GM21786 (cell line): ENCODE measurements at regions not wholly inside any gene's neighbourhood (a gene's known extent, or its start where the extent isn't known, plus 50 kb on each side); places are given as distances from the start of the nearest gene placed in this dataset.

Experiments
- ATAC-seq: cut with Tn5 transposase; IDR thresholded peaks from one replicate; pipeline ENCODE4 v1.9.1; 2021; ENCODE audit not compliant: unreplicated experiment

- ATAC-seq: no peak
These were observed 488.5 kb upstream of the ANKRD30A start for GRCh38 chr10:36636879-36637278.

GRCh38 chr10:36636285-36636839 lies 489.0 kb upstream of the ANKRD30A start:
- no peak for ATAC-seq

DNA sequence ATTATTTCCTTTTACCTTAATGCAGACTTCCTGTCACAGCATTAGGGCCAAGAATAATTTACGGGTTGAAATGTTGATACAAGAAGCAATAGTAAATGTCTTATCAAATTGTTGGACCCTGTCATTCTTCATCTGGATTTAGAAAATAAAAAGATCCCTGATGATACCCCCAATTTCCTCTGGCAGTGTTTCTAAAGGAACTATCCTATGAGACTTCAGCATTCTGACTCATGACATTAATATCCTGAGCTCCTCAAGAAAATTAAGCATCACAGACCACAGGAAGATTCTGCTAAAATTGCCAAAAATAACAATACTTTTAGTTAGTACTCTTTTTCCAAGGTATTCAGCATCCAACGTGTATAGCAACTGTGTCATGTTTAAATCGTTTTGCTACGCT lies 490.5 kb upstream of the ANKRD30A start:
- no peak for ATAC-seq

DNA sequence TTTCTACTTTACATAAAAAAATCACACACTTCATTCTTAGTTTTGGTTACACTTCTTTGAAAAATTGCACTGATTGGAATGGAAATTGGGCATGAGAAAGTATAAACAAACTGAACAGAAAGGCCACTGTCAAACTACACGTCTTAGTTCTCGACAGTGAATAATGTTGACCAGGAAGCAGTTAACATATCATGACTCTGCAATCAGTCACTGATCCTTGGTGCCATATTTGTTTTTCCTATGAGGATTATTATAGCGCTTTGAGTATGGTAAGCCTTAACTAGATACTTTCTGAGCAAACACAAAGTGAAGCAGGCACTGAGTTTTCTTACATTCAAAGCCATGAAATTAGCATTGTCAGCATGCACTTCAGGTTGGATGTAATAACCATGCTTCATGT lies 495.1 kb upstream of the ANKRD30A start:
- no peak for ATAC-seq

- no peak for ATAC-seq
These were observed 495.9 kb upstream of the ANKRD30A start for GRCh38 chr10:36629476-36629875.

- no peak for ATAC-seq
These were observed 500.8 kb upstream of the ANKRD30A start for GRCh38 chr10:36624551-36625100.

DNA sequence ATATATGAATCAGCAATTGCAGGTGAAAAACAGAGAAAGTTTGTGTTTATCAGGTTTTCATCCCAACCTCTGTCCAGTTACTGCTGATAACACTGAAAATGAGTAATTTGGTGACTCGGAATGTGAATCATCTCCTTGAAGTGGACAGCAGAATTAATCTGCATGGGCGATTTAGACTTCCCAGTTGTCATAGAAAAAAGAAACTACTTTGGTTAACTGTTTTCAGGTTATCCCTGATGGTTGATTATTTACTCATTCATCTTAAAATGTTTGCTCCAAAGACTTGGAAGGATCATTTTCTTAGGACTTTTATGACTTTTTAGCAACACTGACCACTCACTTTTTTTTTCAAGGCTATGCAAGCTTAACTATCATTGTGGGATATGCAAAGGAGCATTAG lies 504.1 kb upstream of the ANKRD30A start:
- ATAC-seq: no peak

DNA sequence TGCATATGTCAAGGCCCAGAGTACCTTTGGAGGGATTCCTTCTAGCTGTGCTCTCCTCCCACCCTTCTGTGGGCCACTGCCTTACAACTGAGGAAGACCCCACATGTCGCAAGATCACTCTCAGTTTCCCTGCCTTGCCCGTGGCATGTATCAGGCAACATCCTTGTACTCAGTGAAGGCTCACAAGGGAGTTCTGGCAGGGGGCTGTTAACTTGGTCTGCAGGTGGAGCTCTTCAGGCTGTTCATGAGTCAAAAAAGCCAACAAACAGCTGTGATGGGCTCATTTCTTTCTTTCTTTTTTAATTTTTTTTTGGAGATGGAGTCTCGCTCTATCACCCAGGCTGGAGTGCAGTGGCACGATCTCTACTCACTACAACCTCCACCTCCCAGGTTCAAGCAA lies 513.0 kb upstream of the ANKRD30A start:
- ATAC-seq: no peak

DNA sequence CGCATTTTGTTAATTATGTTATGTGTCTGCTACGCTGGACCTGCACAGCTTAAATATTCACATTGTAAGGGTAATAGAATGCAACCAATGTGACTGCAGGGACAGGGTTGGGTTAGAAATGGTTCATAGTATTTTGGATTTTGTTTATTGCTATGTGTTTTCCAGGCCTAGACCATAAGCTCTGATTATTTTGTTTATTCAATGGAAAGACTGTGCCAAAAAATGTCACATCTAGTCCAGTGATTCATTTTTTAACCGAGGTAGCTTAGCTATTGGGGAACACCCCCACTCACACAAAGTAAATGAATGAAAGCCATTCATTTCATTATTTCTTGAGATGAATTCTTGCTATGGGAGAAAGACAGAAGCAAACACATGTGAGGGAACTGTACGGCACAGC lies 516.5 kb upstream of the ANKRD30A start:
- ATAC-seq: no peak

DNA sequence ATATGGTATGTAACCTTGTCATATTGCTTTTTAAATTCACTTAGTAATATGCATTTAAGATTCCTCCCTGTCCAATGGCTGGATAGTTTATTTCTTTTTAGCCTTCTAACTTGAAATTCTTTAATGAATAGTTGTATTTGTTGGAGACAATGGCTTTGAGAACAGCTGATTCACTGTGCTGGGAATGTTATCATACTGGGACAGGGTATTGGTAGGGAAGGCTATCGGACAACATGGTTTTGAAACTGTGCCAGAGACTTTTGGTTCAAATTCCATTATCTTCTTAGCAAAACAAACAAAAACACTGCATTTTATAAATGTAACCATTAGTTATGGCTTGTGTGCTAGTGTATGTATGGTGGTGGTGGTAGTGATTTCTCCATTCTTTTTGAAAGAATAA lies 517.1 kb upstream of the ANKRD30A start:
- no peak for ATAC-seq

DNA sequence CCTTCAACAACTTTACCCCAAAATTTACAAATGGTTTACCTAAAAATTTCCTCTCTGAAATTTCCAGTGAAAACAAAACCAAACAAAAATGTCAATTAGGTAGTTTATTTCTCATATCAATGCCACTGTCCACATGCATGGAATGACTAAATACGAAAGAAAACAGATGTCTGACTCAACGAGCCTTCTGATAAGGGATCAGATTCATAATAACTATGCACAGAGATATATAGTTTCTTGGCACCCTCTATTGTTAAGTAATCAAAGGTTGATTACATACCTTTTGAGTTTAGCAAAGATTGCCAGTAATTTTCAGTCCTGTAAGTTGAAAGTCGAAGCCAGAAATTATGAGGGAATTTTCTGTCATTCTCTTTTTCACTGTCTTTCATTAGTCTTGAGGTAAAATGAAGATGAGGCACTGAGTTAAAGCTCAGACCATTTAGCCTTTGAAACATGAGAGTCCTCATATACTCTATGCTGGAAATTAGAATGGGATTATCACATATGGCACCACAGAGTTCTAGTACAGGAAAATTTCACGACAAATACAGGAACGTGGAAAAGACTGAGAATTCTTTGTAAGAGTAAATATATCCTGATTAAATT lies 519.1 kb upstream of the ANKRD30A start:
- ATAC-seq: no peak

DNA sequence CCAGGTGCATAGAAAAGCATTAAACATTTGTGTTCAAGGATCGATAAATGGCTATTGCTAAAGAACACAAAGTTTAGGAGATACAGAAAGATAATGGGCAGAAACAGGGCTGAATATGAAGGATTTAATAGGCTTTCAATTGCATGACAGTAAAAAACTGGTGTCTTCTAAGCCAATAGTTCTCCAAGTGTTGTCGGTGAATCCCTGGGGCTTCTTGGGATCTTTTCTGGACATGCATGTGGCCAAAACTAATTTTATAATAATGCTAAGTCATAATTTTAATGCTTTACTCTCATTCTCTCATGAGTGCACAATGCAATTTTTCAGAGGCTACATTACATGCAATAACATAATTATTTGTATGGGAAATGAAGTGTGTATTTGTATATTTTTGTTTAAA lies 521.1 kb upstream of the ANKRD30A start:
- ATAC-seq: no peak

DNA sequence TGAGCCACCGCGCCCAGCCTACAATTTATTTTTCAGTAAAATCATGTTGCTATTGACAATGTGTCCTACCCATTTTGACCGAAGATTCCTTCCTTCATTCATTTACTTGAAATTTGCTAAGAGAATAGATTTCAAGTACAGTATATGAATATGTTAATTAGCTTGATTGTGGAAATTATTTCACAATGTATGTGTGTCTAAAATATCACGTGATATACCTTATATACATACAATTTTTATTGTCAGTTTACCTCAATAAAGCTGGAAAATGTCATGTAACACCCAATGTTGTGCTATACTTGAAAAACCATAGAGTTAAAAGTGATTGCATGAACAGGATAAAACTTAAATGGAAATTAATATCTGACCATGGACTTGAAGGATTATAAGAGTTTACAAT lies 521.7 kb upstream of the ANKRD30A start:
- ATAC-seq: no peak

- no peak for ATAC-seq
These were observed 523.0 kb upstream of the ANKRD30A start for GRCh38 chr10:36602374-36602773.

DNA sequence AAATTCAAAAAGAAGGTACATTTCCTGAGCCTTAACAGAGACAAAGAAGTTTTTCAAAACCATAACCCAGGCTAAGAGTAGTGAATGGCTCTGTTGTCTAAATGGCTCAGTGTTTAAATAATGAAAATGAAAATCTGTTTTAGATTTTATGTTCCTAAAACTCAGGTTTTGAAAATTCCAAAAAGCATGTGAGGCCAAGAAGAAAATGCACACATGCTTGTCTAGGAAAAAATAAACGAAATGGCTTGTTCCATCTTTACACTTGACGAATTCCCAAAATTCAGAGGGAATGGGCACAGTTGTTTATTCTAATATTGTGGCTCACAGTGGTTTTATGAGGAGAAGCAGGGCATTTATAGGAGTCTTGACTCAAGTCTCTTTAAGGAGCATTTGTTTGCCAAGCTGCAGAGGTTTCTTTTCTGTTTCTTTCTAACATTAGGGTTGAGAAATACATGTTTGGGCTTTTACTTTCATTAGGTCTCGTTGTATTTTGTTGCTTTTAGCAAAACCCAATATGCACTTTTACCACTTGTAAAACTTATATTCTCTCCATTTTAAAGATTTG lies 527.6 kb upstream of the ANKRD30A start:
- ATAC-seq: no peak

GRCh38 chr10:36592964-36593363 lies 532.4 kb upstream of the ANKRD30A start:
- no peak for ATAC-seq

DNA sequence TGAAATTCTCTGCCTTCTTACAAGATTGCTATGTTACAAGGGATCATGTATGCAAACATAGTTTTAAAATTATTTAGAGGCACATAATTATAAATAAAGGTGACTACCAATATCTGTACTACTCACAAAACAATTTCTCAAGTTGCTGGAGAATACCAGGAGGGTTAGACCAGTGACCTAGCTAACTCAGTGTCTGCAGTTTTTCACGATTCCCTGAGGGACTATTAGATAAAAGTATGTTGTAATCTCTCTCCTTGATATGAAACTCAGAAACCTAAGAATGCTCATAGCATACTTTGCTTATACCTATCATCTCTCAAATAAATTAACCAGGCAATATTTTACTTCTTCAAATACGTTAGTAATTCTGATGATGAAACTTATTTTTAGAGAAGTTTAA lies 534.0 kb upstream of the ANKRD30A start:
- no peak for ATAC-seq

- no peak for ATAC-seq
These were observed 541.7 kb upstream of the ANKRD30A start for GRCh38 chr10:36583690-36584089.

DNA sequence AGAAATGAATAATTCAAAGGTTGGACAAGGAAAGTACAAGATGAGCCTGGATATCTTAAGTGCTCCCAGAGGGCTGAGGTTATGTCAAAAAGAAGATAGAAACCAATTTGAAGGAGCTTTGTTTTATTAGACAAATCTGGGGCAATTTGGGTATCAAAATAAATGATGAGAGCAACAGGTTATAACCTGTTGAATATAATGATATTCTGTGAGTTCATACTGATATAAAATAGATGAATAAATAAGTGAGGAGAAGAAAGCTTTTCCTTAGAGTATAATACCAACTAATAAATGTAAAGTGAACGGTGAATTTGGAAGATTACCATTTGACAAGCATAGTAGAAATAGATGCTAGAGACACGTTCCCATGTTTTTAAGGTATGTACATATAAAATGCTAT lies 544.2 kb upstream of the ANKRD30A start:
- no peak for ATAC-seq

DNA sequence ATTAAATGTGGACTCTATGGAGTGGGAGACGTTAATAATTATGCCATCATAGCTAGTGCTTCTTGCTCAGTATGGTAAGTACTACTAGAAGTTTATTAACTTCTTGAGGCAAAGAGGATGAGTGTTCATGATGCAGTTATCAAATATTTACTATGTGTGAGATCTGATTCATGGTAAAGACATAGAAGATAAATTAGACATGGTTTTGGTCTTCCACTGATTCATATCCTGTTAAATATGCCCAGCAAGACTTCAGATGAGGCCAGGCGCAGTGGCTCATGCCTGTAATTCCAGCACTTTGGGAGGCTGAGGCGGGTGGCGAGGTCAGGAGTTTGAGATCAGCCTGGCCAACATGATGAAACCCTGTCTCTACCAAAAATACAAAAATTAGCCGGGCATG lies 547.1 kb upstream of the ANKRD30A start:
- ATAC-seq: no peak

DNA sequence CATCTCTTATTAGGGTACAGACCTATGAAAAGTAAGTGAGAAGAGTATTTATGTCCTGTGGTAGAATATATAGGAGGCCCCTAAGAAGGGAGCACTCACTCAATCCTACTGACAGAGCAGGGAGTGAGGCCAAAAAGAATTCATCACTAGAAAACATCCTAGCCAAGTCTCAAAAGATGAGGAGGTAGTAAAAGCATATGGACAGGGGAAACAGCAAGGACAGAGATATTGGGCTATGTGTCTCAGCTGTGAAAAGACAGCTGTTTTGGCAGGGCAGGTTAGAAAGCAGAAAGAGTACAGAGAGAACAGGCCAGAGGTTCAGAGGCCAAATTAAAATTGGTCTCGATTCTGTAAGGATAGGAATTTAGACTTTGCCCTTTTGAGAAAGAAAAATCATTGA lies 548.3 kb upstream of the ANKRD30A start:
- no peak for ATAC-seq

DNA sequence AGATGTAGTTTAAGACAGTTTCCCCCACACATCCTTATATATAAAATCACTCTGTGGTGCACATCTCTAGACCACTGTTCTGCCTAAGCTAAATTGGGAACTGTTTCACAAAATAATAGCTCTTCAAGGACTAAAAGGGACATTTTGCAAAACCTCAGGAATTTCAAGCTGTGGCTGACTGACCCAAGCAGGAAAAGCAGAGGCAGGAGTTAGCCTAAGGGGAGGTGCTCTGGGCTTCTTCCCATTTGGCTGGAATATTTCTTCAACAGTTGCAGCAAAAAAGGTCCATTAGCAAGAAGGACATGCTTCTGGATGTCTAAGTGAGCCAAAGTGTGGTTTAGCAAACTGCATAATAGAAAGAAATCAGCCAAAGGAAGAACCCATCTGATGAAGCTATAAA lies 551.2 kb upstream of the ANKRD30A start:
- ATAC-seq: no peak

- no peak for ATAC-seq
These were observed 552.2 kb upstream of the ANKRD30A start for GRCh38 chr10:36573246-36573645.
